ENCODE measurements at regions not wholly inside any gene's neighbourhood (a gene's known extent, or its start where the extent isn't known, plus 50 kb on each side); places are given as distances from the start of the nearest gene placed in this dataset.

DNA sequence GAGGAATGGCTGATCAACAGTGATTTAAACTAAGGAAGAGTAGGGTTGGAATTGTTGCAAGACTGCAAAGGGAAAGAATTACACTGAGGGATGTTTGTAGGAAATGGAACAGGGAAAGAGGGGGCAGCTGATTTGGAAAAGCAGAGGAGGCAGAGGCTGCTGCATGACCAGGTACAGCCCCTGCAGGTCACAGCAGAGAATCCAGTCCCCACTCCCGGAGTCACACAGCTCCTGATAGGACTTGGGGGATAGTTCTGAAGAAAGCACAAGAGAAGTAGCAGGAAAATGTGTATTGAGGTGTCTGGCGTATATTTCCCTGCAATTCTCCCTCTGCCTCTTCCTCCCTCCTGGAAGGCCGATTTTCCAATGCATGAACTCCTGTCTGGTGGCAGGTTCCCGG, 92.5 kb upstream of the PDE10A start:
- DNase-seq (ENCODE audit: low spot score) = no peak

DNA sequence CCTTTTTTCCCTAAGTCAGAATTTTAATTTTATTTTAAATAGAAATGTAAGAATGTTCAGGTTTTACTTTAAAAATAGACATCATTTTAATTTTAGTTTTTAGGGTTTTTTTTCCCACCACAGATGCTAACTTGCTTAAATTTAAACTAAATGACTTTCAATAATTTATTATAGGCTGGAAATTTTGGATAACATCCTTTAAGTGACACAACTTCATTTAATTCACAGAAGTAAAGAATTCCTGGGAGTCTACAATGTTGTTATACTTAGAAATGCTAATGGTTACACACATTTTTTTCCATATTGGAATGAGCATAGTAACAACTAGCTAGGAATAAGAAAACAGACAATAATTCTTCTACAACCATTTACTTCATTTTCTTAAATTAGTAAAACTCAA, 90.5 kb upstream of the PDE10A start:
- DNase-seq (ENCODE audit: low spot score) = no peak

DNA sequence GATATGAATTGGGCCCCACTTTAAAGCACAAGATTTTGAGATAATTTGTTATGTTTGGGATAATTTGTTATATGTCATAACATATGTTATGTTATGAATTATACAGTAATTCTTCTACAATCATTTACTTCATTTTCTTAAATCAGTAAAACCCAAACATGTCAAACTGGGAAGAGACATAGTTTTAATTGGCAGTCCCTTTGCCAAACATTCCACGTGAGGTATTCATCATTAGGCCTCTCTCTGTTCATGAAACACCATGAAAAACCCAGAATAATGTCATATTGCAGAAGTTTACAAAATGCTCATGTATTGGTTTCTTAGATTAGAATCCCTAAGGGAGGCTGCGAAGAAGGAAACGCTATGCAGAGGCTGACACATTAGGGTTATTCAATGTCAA, 89.4 kb upstream of the PDE10A start:
- DNase-seq (ENCODE audit: low spot score) = no peak

DNA sequence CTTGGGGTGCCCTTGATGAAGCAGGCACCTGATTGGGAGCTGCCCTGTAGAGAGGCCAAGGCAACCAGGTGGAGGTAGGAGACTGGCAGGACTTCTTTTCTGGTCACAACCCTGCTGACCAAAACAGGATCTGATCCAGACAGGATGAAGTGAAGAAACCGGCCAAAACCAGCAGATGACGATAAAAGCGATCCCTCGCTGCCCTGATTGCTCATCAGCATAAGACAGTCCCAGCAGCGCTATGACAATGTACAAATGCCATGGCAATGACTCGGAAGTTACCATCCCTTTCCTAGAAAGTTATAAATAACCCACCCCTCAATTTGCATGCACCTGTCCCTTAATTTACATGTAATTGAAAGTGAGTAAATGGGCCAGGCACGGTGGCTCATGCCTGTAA, 88.4 kb upstream of the PDE10A start:
- no peak for DNase-seq (ENCODE audit: low spot score)

DNA sequence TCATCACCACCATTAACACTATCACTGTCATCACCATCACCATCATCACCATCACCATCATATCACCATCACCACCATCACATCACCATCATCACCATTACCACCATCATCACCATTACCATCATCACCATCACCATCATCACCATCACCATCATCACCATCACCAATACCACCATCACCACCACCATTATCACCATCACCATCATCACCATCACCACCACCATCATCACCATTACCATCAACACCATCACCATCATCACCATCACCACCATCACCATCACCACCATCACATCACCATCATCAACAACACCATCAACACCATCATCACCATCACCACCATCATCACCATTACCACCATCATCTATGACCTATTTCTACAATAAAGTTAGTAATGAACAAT, 86.1 kb upstream of the PDE10A start:
- DNase-seq (ENCODE audit: low spot score) = no peak

DNA sequence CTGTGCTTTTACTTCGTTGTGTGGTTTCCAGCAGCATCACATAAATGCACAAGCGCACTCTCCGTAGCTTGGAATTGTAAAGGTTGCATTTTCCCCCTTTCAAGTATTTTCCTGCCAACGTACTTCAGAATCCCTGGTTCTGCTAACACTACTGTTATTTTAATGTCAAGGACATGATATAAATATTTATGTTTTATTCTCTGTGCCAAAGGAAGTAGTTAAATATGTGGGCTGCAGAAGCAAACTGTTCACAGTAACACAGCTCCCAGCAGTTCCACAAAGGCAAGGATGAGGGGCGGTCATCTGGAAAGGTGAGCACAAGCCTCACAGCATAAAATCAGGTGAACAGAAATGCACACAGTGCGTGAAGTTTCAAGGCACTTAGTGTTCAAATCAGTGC, 85.3 kb upstream of the PDE10A start:
- DNase-seq (ENCODE audit: low spot score) = no peak

DNA sequence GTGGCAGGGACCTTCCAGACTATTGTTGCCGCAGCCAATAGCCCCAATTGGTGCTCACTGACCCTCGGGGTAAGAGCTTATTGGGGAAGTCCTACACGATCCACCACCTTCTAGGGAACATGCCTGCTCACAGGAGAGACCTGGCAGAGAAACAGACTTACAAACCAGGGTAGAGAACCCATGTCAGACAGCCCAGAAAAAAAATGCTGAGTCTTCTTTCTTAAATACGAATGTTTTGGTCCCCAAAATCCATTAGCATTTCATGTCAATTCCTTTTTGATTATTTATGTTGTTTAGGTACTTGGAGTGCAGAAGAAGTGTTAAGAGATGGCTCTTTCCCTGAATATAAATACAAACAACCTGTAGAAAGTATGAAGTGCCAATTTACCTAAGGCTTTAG, 84.9 kb upstream of the PDE10A start:
- no peak for DNase-seq (ENCODE audit: low spot score)

DNA sequence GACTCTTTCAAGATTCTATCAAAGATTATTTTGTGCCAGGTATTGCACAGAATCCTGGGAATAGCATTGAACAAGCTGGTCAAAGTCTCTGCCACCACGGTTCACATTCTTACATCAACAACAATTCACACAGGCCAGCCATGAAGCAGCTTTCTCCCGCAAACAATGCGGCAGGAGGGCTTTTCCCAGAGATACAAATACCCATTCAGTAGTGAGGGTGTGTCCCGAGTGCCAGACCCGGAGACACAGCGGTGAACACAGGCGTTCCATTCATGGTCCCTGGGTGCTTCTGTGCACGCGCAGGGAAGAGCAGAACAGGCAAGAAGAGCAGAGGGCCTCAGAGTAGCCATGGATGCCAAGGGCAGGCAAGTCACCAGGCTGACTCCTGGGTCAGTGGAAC, 83.3 kb upstream of the PDE10A start:
- DNase-seq (ENCODE audit: low spot score) = no peak

DNA sequence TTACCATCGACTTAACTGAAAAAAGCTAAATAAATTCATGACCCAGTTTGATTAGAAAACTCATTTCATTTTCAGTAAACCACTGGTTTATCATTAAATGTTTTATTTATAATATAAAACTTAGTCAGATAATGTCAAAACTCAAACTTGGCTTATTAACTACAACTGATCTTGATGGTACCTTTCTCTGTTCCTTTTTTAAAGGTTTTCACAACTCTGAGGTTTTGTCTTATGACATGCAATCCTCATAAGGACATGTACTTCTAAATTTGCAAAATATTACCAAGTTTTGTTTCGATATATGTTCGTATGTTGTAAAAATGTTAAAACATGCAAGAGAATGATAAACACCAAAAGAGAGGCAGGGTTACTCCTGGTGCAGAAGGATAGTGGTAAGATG, 82.5 kb upstream of the PDE10A start:
- DNase-seq (ENCODE audit: low spot score) = no peak

DNA sequence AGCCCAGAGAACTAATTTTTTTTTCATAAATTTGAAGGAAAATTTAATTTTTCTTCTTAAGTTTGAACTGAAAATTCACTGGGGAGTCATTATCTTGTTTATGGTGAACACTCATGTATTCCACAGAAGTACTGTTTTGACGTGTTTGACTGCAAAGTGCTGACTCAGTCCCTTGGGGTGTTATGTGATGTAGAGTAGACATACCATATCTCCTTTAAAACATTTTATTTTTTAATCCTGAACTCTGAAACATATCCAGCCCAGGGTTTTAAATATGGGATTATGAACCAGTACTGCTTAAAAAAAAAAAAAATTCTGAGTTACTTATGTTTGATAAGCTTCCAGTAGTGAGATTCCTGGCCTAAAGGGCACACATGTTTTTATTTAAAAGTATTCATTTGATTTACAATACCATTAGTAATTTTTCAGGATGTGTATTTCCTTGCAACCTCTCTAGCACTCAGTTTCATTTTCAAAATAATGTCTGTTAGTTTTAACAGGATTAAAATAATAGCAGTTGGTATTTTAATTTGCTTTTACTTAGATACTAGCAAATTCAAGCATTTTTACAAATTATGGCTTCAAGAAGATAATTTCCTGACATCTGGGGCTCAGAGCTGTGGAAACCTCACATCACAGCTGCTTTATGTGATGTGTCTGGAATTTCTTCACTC, 81.7 kb upstream of the PDE10A start:
- no peak for DNase-seq (ENCODE audit: low spot score)

DNA sequence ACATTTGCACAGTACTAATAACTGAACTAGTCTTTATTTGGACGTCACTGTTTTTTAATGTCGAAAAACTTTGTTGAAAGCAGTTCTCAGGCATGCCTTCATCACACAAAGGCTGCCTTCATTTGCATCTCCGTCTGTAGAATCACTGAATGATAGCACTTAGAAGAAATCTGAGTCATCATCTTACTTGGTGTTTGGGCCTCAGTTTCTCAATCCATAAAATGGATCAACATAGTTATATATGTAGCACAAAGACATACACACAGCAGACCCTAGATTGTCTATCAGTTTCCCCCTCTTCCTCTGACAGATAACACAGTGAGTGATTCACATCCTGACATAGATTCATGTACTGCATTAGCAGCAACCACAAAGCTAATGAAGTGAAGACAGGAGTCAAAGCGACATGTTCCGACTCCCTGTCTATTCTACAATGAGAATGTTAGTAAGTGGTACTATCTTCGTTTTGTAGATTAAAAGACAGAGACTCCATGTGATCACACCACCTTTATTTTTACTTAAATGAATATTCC, 80.4 kb upstream of the PDE10A start:
- no peak for DNase-seq (ENCODE audit: low spot score)

DNA sequence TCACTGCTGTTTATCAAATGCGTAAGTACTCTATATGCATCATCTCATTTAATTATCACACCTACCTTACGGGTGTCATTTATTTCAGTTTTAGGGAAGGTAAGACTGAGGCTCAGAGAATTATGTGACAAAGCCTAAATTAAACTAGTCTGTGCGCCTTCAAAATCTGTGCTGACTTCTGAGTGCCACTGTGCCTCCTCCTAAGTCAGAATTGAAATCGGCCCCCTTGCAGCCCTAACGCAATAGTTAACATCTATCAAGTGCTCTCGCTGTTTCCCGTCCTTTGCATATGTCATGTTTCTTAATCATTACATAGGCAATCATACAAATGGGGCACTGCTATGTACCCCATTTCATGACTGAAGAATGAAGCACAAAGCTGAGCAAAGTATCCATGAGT, 79.0 kb upstream of the PDE10A start:
- DNase-seq (ENCODE audit: low spot score) = no peak

DNA sequence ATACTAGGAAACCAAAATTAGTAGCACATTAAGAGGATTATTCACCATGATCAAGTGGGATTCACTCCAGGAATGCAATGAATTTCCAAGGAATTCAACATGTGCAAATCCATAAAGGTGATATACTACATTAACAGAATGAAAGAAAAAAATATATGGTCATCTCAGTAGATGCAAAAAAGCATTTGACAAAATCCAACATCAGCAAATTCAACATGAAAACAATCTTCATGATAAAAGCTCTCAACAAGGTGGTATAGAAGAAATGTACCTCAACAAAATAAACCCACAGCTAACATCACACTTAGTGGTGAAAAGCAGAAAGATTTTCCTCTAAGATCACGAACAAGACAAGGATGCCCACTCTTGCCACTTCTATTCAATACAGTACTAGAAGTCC, 74.4 kb upstream of the PDE10A start:
- DNase-seq (ENCODE audit: low spot score) = no peak

DNA sequence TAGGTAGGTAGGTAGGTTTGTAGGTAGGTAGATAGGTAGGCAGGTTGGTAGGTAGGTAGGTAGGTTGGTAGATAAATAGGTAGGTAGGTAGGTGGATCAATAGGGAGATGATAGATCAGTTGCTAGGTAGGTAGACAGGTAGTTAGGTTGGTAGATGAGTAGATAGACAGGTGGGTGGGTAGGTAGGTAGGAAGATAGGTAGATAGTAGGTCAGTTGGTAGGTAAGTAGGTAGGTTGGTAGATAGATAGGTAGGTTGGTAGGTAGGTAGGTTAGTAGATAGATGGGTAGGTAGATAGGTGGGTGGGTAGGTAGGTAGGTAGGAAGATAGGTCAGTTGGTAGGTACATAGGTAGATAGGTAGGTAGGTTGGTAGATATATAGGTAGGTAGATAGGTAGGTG, 72.0 kb upstream of the PDE10A start:
- no peak for DNase-seq (ENCODE audit: low spot score)

DNA sequence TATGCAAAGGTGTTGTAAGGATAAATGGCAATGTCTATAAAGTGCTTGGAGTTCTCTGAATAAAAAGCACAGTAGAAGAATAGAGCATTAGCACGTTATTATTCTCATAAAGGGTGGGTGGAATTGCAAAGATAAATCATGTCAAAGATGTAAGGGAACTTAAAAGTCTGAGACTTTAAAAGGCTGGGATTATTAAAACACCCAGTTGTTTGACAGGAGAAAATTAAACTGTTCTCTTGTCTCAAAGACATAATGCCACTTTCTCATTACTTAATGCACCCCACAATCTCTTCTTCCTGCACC, 70.4 kb upstream of the PDE10A start:
- no peak for DNase-seq (ENCODE audit: low spot score)

DNA sequence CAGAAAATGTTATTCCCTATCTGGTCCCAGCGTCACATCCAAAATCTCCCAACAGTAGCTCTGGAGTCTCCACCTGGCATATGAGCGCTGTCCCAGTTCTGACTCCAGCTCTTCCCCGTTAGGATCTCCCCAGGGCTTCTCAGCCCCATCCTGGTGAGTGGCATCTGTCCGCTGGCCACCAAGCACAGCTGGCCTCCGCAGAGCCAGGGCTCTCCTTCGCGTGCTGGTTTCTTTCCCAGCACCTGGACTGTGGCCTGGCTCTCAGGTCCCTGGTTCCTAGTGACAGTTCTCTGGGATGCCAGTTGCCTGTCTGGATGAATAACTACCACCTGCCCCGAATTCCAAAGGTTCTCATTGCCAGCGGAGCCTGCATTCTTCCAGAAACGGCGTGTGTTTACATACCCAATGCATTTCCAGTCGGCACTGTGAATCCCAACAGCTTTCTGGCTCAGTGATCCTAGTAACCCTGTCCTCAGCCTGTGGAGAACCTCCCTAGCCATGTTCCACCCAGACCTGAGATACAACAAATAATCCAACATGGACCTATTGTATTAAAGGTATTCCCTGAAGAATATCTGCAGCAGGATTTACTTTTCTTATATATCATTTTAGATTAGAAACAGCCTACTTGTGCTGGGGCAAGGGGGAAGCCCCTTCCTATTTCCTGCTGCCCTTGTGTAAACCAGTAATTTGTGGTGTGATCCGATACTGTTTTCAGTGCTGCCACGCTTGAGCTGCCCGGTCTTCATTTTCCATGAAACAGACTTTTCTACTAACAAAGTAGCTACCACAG, 69.9 kb upstream of the PDE10A start:
- DNase-seq (ENCODE audit: low spot score) = no peak

DNA sequence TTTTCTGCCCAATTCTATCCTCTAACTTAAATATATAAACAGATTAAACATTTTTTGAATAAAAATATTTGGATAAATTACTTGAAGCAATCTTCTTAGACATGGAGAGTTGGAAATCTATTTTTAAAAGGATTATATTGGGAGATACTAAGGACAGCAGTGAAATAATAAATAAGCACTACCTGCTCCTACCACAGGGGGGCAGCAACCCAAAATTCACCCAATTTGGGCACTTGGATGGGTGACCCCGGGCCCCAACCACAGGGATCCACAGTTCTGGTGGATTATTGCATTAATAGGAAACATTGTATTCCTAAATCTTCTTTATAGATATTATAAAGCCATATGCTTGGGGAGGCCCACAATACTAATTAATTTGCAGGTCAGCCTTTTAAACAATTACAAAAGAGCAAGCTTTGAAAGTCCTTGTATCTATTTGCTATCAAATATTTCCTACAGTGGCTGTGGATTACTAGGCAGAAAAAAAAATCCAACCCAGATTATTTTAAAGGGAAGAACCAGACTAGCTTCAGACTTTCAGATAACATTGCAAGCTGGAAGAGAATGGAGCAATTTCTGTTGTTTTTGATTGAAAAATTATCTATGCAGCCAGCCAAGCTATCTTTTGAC, 66.4 kb upstream of the PDE10A start:
- no peak for DNase-seq (ENCODE audit: low spot score)

DNA sequence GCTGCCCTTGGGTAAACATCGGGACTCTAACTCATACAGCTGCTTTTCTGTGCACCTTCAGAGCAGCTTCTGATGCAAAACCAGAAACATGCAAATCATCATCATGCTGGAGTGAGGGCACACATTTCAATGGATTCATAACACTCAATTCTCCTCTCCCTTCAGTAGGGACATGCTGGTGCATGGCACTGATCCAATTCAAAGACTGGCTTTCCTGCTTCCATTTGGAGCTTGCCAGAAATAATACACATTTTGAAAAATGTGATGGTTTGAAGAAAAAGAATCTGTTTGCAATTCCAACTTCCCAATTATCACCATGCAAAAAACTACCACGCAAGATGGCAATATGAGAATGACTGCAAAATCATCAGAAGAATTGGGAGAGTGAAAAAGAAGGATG, 65.2 kb upstream of the PDE10A start:
- no peak for DNase-seq (ENCODE audit: low spot score)

DNA sequence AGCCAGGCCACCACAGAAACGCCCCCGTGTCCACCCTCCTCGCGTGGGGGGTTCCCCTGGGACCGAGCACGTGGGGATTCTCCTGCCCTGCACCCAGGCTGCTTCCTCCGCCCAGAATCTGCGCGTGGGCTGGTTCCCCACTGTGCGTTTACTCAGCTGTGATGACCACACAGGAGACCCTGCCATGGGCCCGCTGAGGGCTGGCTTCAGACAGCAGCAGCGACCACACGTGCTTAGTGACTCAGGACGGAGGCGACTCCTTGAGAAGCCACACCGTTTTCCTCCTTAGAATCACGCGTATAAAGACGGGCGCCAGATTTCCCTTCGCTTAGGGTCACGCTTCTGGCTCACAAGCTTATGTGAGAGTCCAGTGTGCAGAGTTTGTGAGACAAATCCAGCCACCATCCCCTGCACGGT, 63.9 kb upstream of the PDE10A start:
- DNase-seq (ENCODE audit: low spot score) = no peak

DNA sequence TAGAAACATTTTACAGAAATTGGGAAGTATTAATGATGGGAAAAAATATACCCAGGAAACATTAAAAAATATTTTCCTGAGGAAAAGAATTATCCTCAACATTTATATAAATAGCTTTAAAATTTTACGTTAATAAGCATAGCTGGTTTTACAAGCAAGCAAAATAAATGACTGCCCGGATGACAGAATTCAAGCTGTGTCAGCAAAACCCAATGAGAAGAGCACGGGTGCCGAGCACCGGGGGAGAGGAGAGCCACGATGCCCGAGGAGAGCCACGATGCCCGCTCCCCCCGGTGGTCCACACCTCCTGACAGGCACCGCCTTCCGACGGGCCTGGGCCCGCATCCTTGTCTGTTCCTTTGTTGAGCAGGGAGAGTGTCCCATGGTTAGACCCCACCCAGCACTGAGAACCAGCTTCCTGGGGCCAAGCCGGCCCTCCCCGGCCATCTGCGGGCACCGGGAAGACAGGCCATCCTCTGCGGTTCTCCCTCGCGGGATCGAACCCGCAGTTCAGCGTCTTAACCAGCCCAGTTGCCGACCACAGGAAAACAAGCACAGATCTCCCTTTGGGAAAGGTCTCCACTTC, 63.3 kb upstream of the PDE10A start:
- no peak for DNase-seq (ENCODE audit: low spot score)

DNA sequence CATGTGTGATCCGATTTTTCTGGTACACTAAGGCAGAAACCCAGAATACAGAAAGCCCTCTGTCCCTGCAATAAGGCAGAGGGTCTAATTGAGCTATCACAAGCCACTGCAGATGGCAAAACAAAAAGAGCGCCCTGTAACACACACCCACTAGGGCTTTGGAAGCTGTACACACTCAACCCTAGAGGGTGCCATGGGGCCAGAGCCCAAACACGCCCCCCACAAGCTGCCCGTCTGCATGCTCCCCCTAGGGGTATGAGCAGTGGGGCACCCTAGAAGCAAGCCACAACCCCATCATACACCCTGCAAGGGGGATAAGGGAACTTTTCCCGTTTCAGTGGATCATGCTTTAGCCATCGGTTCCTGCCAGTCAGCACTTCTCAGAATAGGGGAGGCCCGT, 62.2 kb upstream of the PDE10A start:
- DNase-seq (ENCODE audit: low spot score) = no peak

DNA sequence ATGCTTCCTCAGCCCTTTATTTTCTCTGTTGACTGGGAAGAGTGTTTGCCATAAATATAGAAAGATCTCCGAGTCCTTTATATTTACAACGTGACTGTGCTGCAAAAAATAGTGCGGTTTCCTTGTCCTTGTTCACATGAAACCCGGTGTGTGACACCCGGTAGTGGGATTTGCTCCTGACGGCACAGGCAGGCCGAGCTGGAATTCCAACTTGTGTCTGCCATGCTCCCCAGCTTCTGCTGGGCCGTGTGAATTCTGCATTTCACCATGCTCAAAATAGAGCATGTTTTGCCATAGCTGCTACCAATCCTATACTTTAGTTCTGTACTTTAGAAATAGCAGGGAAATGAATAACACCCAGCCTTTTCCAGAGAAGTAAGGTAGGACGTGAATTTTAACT, 60.3 kb upstream of the PDE10A start:
- no peak for DNase-seq (ENCODE audit: low spot score)

DNA sequence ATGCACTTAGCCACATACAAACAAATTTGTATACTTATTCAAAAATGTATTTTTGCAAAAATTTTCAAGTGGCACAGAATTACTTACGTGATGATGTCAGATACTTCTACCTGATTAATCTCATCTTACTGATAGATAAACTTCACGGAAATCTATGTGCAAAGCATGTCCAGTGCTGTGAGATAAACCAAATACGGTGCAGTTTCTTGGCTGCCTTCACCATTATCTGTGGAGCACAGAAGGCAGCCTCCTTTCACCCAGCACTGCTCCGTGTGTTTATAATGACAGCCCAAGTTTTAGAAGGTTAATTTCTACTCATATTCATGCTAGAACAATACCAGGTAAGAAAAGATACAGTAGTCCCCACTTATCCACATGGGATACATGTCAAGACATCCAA, 59.0 kb upstream of the PDE10A start:
- no peak for DNase-seq (ENCODE audit: low spot score)

All from ureter (tissue), 1 donor.